Peyer's patch (tissue), 4 donors: ENCODE measurements at regions not wholly inside any gene's neighbourhood (a gene's known extent, or its start where the extent isn't known, plus 50 kb on each side); places are given as distances from the start of the nearest gene placed in this dataset.

Source experiments
- DNase-seq, 3 donors: peaks; one replicate each; pipeline ENCODE4 v3.0.0-alpha.2; 2017 to 2019
- H3K27ac ChIP-seq, 4 donors: fragments of 200-600 bp; sonication (generic); one replicate each; pipeline ENCODE4 v1.5.1; 2016 to 2019
- H3K27me3 ChIP-seq, 2 donors: fragments of 200-600 bp; sonication (generic); one replicate each; pipeline ENCODE4 v1.5.1; 2019
- H3K36me3 ChIP-seq, 3 donors: fragments of 200-600 bp; sonication (generic); one replicate each; pipeline ENCODE4 v1.5.1; 2016 to 2019
- H3K4me1 ChIP-seq, 4 donors: fragments of 200-600 bp; sonication (generic); one replicate each; pipeline ENCODE4 v1.5.1; 2016 to 2019
- H3K4me3 ChIP-seq, 4 donors: fragments of 200-600 bp; sonication (generic); 1 replicate in 3 of 4; 2 replicates in 1 of 4; pipeline ENCODE4 v1.5.1; 2016 to 2019; ENCODE audit warnings: mild to moderate bottlenecking in 1 of 4
- H3K9me3 ChIP-seq, 4 donors: fragments of 200-600 bp; sonication (generic); one replicate each; pipeline ENCODE4 v1.5.1; 2016 to 2019; ENCODE audit warnings: mild to moderate bottlenecking in 1 of 4
- POLR2A ChIP-seq, 2 donors: fragments of 450-650 bp; IDR thresholded peaks; one replicate each; pipeline ENCODE4 v1.5.1; 2017; ENCODE audit warnings: antibody characterized with exemption in 2 of 2, mild to moderate bottlenecking in 2 of 2, moderate library complexity in 2 of 2
- TF ChIP-seq, protein P1 (sequence below), 6 experiments: fragments of 450-650 bp in 4 of 6; fragments of 200-600 bp in 2 of 6; sonication (generic) in 1 of 6; IDR thresholded peaks; one replicate each; pipeline ENCODE4 v1.5.1; 2017 to 2019; ENCODE audit warnings: antibody characterized with exemption in 6 of 6, mild to moderate bottlenecking in 3 of 6, moderate library complexity in 1 of 6

DNA sequence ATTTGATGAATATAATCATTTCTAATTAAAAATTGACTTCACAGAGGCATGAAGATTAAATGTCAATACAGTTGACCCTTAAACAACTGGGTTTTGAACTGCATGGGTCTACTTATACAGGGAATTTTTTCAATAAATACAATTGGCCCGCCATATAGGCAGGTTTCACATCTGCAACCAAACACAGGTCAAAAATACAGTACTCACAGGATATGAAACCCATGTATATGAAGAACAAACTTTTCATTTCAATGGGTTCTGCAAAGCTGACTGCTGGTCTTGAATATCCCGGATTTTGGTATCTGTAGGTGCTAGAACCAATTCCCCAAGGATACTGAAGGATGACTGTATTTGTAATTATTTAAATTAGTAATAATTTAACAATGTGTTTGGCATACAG lies 555.6 kb downstream of the EPHA4 start:
- Histone ChIP-seq H3K4me3 (no peak overlapping the region), H3K4me1 (no peaks in the 10 kb centered on the region), H3K9me3 (no peaks in the 10 kb centered on the region), H3K27ac (no peak overlapping the region), H3K27me3 (no peaks in the 10 kb centered on the region), H3K36me3 (no peaks in the 10 kb centered on the region)
- TF ChIP-seq, protein P1, sequence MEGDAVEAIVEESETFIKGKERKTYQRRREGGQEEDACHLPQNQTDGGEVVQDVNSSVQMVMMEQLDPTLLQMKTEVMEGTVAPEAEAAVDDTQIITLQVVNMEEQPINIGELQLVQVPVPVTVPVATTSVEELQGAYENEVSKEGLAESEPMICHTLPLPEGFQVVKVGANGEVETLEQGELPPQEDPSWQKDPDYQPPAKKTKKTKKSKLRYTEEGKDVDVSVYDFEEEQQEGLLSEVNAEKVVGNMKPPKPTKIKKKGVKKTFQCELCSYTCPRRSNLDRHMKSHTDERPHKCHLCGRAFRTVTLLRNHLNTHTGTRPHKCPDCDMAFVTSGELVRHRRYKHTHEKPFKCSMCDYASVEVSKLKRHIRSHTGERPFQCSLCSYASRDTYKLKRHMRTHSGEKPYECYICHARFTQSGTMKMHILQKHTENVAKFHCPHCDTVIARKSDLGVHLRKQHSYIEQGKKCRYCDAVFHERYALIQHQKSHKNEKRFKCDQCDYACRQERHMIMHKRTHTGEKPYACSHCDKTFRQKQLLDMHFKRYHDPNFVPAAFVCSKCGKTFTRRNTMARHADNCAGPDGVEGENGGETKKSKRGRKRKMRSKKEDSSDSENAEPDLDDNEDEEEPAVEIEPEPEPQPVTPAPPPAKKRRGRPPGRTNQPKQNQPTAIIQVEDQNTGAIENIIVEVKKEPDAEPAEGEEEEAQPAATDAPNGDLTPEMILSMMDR (IDR thresholded peaks at IDR 0.05) = no peak
- no peak for TF ChIP-seq POLR2A (IDR thresholded peaks at IDR 0.05)
- no peak for DNase-seq

DNA sequence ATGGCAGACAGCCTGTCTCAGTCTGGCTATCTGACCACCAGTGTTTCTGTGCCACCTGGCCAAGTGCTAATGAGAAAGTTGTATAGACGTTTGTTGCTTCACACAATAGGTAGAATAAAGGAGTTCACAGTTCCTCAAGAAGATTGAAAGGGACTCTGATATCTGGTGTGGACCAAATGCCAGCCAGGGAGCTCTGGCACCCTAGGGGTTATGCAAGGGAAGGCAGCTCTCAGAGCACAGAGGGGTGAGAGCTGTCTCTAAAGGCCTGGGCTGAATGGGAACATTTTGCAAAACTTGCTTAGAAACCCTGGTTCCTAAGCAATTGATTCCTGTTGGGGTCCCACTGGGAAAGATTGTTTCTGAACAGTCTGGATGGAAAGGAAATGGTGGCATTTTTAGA lies 553.8 kb downstream of the EPHA4 start:
- Histone ChIP-seq H3K4me3 (no peak overlapping the region), H3K27me3 (no peaks in the 10 kb centered on the region), H3K4me1 (no peaks in the 10 kb centered on the region), H3K9me3 (no peaks in the 10 kb centered on the region), H3K27ac (no peak overlapping the region), H3K36me3 (no peaks in the 10 kb centered on the region)
- TF ChIP-seq, protein P1 (IDR thresholded peaks at IDR 0.05) = no peak
- no peak for TF ChIP-seq POLR2A (IDR thresholded peaks at IDR 0.05)
- no peak for DNase-seq

DNA sequence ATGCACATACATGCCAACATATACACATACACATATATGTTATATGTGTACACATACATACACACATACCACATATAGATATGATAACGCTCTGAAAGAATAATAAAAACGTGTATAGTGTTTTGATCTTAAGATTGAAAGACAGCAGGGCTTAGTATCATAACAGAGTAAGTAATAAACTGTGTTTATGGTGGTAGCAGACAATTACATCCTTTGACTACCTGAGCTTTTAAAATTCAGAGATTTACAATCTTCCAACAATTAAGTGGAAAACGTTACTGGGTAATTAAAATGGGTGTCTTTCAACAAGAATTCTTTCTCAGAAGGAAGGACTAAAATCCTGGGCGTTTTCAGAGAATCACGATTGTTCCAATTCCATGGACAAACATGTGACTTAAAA lies 552.4 kb downstream of the EPHA4 start:
- Histone ChIP-seq H3K27ac (no peak overlapping the region), H3K36me3 (no peaks in the 10 kb centered on the region), H3K4me1 (no peaks in the 10 kb centered on the region), H3K4me3 (no peak overlapping the region), H3K27me3 (no peaks in the 10 kb centered on the region), H3K9me3 (no peaks in the 10 kb centered on the region)
- TF ChIP-seq POLR2A (IDR thresholded peaks at IDR 0.05) = no peak
- TF ChIP-seq, protein P1 (IDR thresholded peaks at IDR 0.05) = no peak
- no peak for DNase-seq

DNA sequence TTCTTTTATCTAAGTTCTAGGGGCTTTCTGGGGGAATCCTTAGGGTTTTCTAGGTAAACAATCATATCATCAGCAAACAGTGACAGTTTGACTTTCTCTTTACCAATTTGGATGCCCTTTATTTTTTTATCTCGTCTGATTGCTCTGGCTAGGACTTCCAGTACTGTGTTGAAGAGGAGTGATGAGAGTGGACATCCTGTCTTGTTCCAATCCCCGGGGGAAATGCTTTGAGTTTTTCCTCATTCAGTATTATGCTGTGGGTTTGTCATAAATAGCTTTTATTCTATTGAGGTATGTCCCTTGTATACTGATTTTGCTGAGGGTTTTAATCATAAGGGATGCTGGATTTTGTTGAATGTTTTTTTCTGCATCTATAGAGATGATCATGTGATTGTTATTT lies 549.5 kb downstream of the EPHA4 start:
- Histone ChIP-seq H3K27ac (no peak overlapping the region), H3K4me3 (no peak overlapping the region), H3K27me3 (no peaks in the 10 kb centered on the region), H3K36me3 (no peaks in the 10 kb centered on the region), H3K4me1 (no peaks in the 10 kb centered on the region), H3K9me3 (no peaks in the 10 kb centered on the region)
- TF ChIP-seq, protein P1 (IDR thresholded peaks at IDR 0.05) = no peak
- no peak for TF ChIP-seq POLR2A (IDR thresholded peaks at IDR 0.05)
- no peak for DNase-seq

- no peak for DNase-seq
- no peaks in the 10 kb centered on the region for H3K27me3 ChIP-seq
These were observed 546.7 kb downstream of the EPHA4 start for GRCh38 chr2:221025398-221025797.

More at GRCh38 chr2:221025398-221025797, 546.7 kb downstream of the EPHA4 start:
- Histone ChIP-seq H3K4me1 (no peaks in the 10 kb centered on the region), H3K4me3 (no peak overlapping the region), H3K9me3 (no peaks in the 10 kb centered on the region), H3K36me3 (no peaks in the 10 kb centered on the region), H3K27ac (no peak overlapping the region)
- TF ChIP-seq, protein P1 (IDR thresholded peaks at IDR 0.05) = no peak
- TF ChIP-seq POLR2A (IDR thresholded peaks at IDR 0.05) = no peak
